H1 (cell line): ENCODE measurements at regions not wholly inside any gene's neighbourhood (a gene's known extent, or its start where the extent isn't known, plus 50 kb on each side); places are given as distances from the start of the nearest gene placed in this dataset.
"Not testable (repeated sequence)": the region's sequence is repeated elsewhere in the genome, so short reads cannot be mapped to it uniquely, and the experiment has no call there.

Source experiments
- CTCF ChIA-PET: fragments of 300-600 bp; sonication (Branson Sonifier 250); formaldehyde crosslinking; loops from one replicate; lab custom pipeline; 2021; ENCODE audit not compliant: partially characterized antibody; lab: Charles Lee
- POLR2A ChIA-PET: fragments of 300-600 bp; sonication (Branson Sonifier 250); formaldehyde crosslinking; loops from one replicate; lab custom pipeline; 2021; ENCODE audit warnings: inconsistent platforms; ENCODE audit not compliant: partially characterized antibody; lab: Charles Lee
- DNase-seq, 2 experiments: peaks; one replicate each; pipeline versions ENCODE4 v3.0.0 to v3.0.0-alpha.2; 2010 to 2022; ENCODE audit warnings: low spot score in 2 of 2, low read depth in 1 of 2, mixed read lengths in 1 of 2
- FAIRE-seq: peaks from 2 replicates; lab custom pipeline; 2011; peaks lifted over from hg19 to GRCh38; lab: Jason Lieb, UNC
- H2AFZ ChIP-seq: 2 replicates; pipeline ENCODE4 v1.8.1; 2012; ENCODE audit warnings: low read length, inconsistent platforms
- H2AK5ac ChIP-seq: 2 replicates; pipeline ENCODE4 v1.6.1; 2013; ENCODE audit warnings: low read depth, low read length
- H2BK120ac ChIP-seq: replicated peaks from 2 replicates; pipeline ENCODE3; 2013; ENCODE audit warnings: low read depth, low read length, inconsistent platforms
- H2BK12ac ChIP-seq: 2 replicates; pipeline ENCODE4 v1.6.1; 2013; ENCODE audit warnings: low read depth, low read length
- H2BK15ac ChIP-seq: 2 replicates; pipeline ENCODE4 v1.6.1; 2013; ENCODE audit warnings: low read length
- H2BK20ac ChIP-seq: 2 replicates; pipeline ENCODE4 v1.6.1; 2013; ENCODE audit warnings: low read length
- H2BK5ac ChIP-seq: 2 replicates; pipeline ENCODE4 v1.6.1; 2013; ENCODE audit warnings: low read depth, low read length
- H3K14ac ChIP-seq: 2 replicates; pipeline ENCODE4 v1.6.1; 2013; ENCODE audit warnings: inconsistent platforms; ENCODE audit not compliant: insufficient read length
- H3K18ac ChIP-seq: 2 replicates; pipeline ENCODE4 v1.6.1; 2013; ENCODE audit warnings: low read length; ENCODE audit errors: extremely low read depth
- H3K23ac ChIP-seq: 2 replicates; pipeline ENCODE4 v1.6.1; 2013; ENCODE audit warnings: inconsistent platforms; ENCODE audit not compliant: insufficient read length
- H3K23me2 ChIP-seq: 2 replicates; pipeline ENCODE4 v1.6.1; 2013; ENCODE audit warnings: low read depth, low read length
- H3K27ac ChIP-seq: 2 replicates; pipeline ENCODE4 v1.6.1; 2011; ENCODE audit warnings: low read depth, low read length, inconsistent platforms
- H3K27me3 ChIP-seq, 4 experiments: replicated peaks in 1 of 4; 1 replicate in 1 of 4; 2 replicates in 3 of 4; pipeline versions ENCODE4 v1.6.1 to v1.8.1; 2011 to 2013; ENCODE audit warnings: low read length in 3 of 4, mild to moderate bottlenecking in 3 of 4, inconsistent platforms in 2 of 4, mixed read lengths in 2 of 4, moderate library complexity in 1 of 4; ENCODE audit not compliant: control insufficient read depth in 3 of 4, insufficient read depth in 3 of 4; ENCODE audit errors: extremely low read depth in 1 of 4
- H3K36me3 ChIP-seq, 4 experiments: 2 replicates each; pipeline versions ENCODE4 v1.6.1 to v1.8.1; 2011 to 2013; ENCODE audit warnings: mild to moderate bottlenecking in 4 of 4, low read length in 3 of 4, moderate library complexity in 2 of 4, control low read depth in 1 of 4, inconsistent platforms in 1 of 4; ENCODE audit not compliant: insufficient read depth in 4 of 4, control insufficient read depth in 2 of 4
- H3K4ac ChIP-seq: replicated peaks from 2 replicates; pipeline ENCODE3; 2013; ENCODE audit warnings: low read length, low read depth, mixed read lengths, inconsistent platforms; ENCODE audit not compliant: insufficient read length
- H3K4me1 ChIP-seq, 4 experiments: replicated peaks in 1 of 4; 1 replicate in 1 of 4; 2 replicates in 3 of 4; pipeline versions ENCODE4 v1.6.1 to v1.8.1; 2011 to 2013; ENCODE audit warnings: low read length in 3 of 4, inconsistent platforms in 2 of 4, mixed read lengths in 1 of 4; ENCODE audit not compliant: insufficient read depth in 4 of 4, control insufficient read depth in 3 of 4
- H3K4me2 ChIP-seq, 2 experiments: 2 replicates each; pipeline versions ENCODE4 v1.6.1 to v1.8.1; 2011 to 2013; ENCODE audit warnings: low read depth in 2 of 2, low read length in 2 of 2, control low read depth in 1 of 2, inconsistent platforms in 1 of 2, mild to moderate bottlenecking in 1 of 2; ENCODE audit not compliant: insufficient read depth in 1 of 2
- H3K4me3 ChIP-seq, 4 experiments: fragments of 200-600, 300-600 bp in 1 of 4; sonication (generic), shearing (Covaris generic), sonication (Bioruptor Twin) in 1 of 4; 2 replicates each; pipeline versions ENCODE4 v1.5.1 to v1.8.1; 2011 to 2016; ENCODE audit warnings: low read length in 4 of 4, low read depth in 3 of 4, control low read depth in 2 of 4, inconsistent platforms in 2 of 4, mild to moderate bottlenecking in 2 of 4, mixed read lengths in 1 of 4, moderate library complexity in 1 of 4; ENCODE audit not compliant: insufficient read depth in 2 of 4; ENCODE audit errors: extremely low read depth in 1 of 4
- H3K56ac ChIP-seq: replicated peaks from 2 replicates; pipeline ENCODE3; 2013; ENCODE audit warnings: low read depth, mild to moderate bottlenecking, mixed read lengths, low read length, inconsistent platforms; ENCODE audit not compliant: insufficient read length
- H3K79me1 ChIP-seq: 2 replicates; pipeline ENCODE4 v1.6.1; 2013; ENCODE audit warnings: low read depth, low read length, control low read depth
- H3K79me2 ChIP-seq, 2 experiments: 2 replicates each; pipeline versions ENCODE4 v1.6.1 to v1.8.1; 2012 to 2013; ENCODE audit warnings: low read length in 2 of 2, mild to moderate bottlenecking in 2 of 2, inconsistent platforms in 1 of 2; ENCODE audit not compliant: insufficient read depth in 2 of 2, control insufficient read depth in 1 of 2
- H3K9ac ChIP-seq, 4 experiments: replicated peaks in 1 of 4; 1 replicate in 1 of 4; 2 replicates in 3 of 4; pipeline versions ENCODE4 v1.6.1 to v1.8.1; 2011 to 2013; ENCODE audit warnings: low read depth in 3 of 4, low read length in 3 of 4, control low read depth in 2 of 4, mild to moderate bottlenecking in 2 of 4, moderate library complexity in 2 of 4, inconsistent platforms in 1 of 4; ENCODE audit errors: extremely low read depth in 1 of 4
- H3K9me3 ChIP-seq, 2 experiments: 2 replicates each; pipeline versions ENCODE4 v1.6.1 to v1.8.1; 2012 to 2013; ENCODE audit warnings: mild to moderate bottlenecking in 2 of 2, moderate library complexity in 2 of 2, control low read depth in 1 of 2, inconsistent platforms in 1 of 2, low read depth in 1 of 2, low read length in 1 of 2, mixed read lengths in 1 of 2; ENCODE audit not compliant: insufficient read depth in 2 of 2
- H4K20me1 ChIP-seq, 2 experiments: replicated peaks in 1 of 2; 2 replicates each; pipeline versions ENCODE3 to v1.8.1; 2011 to 2013; ENCODE audit warnings: inconsistent platforms in 2 of 2, low read length in 2 of 2, mild to moderate bottlenecking in 1 of 2; ENCODE audit not compliant: insufficient read depth in 2 of 2, control insufficient read depth in 1 of 2
- H4K5ac ChIP-seq: 2 replicates; pipeline ENCODE4 v1.6.1; 2013; ENCODE audit warnings: low read length, low read depth, mixed read lengths, inconsistent platforms; ENCODE audit not compliant: insufficient read length
- H4K8ac ChIP-seq: 2 replicates; pipeline ENCODE4 v1.8.0; 2013; ENCODE audit warnings: mild to moderate bottlenecking, moderate library complexity, low read length, inconsistent platforms; ENCODE audit not compliant: insufficient read depth; ENCODE audit errors: extremely low read depth
- H4K91ac ChIP-seq: replicated peaks from 2 replicates; pipeline ENCODE3; 2013; ENCODE audit warnings: low read length, mixed read lengths, inconsistent platforms; ENCODE audit not compliant: insufficient read length
- WGBS, 2 experiments: shearing (Covaris generic) in 1 of 2; methylation state at CpG; one replicate each; pipeline versions ENCODE4 v1.1.6 to v1.1.7; 2013 to 2015; ENCODE audit warnings: low lambda C conversion rate in 2 of 2, mixed read lengths in 2 of 2, inconsistent platforms in 1 of 2, low coverage in 1 of 2, missing lambda C conversion rate in 1 of 2; ENCODE audit not compliant: insufficient replicate concordance in 2 of 2, insufficient coverage in 1 of 2, insufficient read length in 1 of 2; ENCODE audit errors: extremely low coverage in 1 of 2, missing lambda C conversion rate in 1 of 2; 5-methylcytosine and 5-hydroxymethylcytosine counted together

GRCh38 chr6:86012991-86013390 is 370.3 kb upstream of the SYNCRIP start:
- H3K9me3 ChIP-seq, H3K4ac ChIP-seq, H3K18ac ChIP-seq, H4K8ac ChIP-seq, H3K23ac ChIP-seq, H4K91ac ChIP-seq, H2BK12ac ChIP-seq, POLR2A ChIA-PET, H3K4me3 ChIP-seq, H3K79me2 ChIP-seq, H3K9ac ChIP-seq, H2BK15ac ChIP-seq, H3K4me1 ChIP-seq, H2BK120ac ChIP-seq, H3K4me2 ChIP-seq, CTCF ChIA-PET, H3K27me3 ChIP-seq, H3K79me1 ChIP-seq, H3K27ac ChIP-seq, H2BK20ac ChIP-seq, H3K56ac ChIP-seq, H2AK5ac ChIP-seq, H4K20me1 ChIP-seq, H3K36me3 ChIP-seq, H3K23me2 ChIP-seq, H3K14ac ChIP-seq, FAIRE-seq, H4K5ac ChIP-seq, H2BK5ac ChIP-seq, H2AFZ ChIP-seq, DNase-seq: not testable (repeated sequence)
- 71% methylated on average over 1 of the region's 1 CpG; no CpG with 5 or more reads in 1 of the 2 experiments for WGBS, 2 experiments
